GM21367 (cell line): ENCODE measurements at regions not wholly inside any gene's neighbourhood (a gene's known extent, or its start where the extent isn't known, plus 50 kb on each side); places are given as distances from the start of the nearest gene placed in this dataset.
"Not testable (repeated sequence)": the region's sequence is repeated elsewhere in the genome, so short reads cannot be mapped to it uniquely, and the experiment has no call there.

Experiments used
- ATAC-seq: cut with Tn5 transposase; IDR thresholded peaks from one replicate; pipeline ENCODE4 v1.9.1; 2021; ENCODE audit not compliant: unreplicated experiment

DNA sequence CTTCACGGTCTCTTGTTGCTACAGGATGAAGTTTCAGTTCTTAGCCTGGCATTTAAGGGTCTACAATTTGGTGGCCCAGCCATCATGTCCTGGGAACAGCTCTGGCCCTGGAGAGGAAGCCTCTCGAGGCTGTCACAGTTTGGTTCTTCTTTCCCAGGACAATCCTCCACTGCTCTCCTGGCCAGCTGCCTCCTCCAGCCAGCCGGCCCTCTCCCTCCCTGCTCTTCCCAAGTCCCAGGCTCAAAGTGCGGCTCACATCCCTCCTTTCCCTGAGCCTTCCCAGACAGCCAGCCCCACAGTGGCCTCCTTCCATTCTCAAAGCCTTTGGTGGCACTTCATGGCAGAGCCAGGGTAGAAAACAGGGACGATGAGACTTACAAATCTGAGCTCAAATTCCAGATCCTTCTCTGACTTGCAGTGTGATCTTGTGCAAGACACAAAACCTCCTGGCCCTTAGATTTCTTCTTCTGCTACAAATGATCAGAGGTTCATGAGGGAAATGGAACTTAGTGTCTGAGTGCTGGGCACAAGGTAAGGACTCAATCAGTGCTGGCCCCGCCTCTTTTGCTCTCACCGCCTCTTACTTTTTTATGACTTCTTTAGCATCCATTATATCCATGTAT lies 223.8 kb upstream of the ECI2 start:
- ATAC-seq: no peak

DNA sequence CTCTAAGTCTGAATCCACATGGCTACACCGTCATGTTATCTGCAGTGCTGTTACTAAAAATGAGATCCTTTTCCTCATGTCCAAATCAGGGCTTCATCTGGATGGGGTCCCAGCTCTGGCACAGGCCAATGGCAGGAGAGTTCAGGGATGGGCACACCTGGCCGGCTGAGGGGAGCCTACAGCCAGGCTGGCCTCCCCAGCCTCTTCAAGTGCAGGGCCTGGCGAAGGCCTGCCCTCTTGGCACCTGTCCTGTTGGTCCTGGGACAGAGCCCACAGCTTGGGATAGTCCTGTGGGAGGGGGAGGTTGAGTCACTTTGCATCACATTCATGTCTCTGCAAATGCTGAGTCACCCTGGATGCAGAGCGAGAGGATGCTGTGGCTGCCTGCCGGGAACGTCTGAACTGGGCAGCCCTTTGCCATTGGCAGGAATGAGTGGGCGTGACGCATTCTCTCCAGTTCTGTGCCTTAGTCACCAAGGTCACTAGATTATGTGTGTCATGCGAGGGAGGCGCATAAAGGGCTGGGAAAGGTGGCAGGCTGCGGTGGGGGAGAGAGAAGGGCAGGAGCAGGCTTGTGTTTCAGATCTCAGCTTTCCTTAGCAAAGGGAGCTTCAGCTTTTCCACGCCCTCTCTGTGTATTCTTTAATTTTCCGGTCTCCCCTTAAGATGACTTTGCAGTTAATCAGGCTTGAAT lies 223.2 kb upstream of the ECI2 start:
- no peak for ATAC-seq

DNA sequence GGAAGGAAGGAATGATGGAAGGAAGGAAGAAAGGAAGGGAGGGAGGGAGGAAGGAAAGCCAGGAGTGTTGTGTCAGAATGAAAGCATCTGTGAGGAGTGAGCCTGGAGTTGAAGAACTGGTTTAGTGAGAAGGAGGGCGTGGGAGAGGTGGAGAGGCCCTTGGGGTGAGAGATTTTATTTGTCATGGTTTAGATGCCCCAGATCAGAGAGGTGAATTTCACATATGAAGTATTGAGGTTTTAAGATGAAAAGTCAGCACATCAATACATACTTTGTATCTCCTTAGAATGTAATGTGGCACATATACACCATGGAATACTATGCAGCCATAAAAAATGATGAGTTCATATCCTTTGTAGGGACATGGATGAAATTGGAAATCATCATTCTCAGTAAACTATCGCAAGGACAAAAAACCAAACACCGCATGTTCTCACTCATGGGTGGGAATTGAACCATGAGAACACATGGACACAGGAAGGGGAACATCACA lies 222.3 kb upstream of the ECI2 start:
- not testable (repeated sequence) for ATAC-seq

DNA sequence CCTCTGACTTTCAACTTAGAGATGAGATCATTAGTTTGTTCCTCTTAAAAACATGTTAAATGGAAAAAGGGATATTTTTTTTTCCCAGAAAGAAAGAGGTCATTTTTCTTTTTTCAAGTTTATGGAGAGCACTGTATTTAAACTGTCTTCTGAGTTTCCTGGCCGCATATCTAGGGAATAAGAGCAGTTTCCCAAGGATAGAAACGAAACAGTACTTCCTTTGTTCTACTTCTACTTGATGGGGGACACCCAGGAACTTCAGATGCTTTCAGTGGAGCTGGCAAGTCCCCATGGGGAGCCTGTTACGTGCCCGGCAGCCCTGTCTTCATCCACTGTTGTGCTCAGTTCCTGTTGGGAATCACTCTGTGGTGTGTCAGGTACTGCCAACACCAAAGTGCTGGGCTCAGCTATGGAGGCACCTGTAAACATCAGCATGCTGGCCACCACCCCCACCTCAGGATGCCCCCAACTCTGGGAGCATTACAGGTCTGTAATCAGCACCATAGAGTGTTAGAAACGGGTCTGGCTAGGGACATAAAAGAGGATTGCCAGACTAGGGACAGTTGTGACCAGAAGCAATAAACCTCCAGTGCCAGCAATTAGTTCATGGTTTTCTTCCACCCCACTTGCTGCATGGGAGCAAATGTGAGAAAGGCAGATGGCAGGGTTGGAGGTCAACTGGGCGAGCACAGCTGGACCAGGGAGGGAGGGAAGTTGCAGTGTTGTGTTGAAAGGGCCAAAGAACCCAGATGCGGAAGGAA lies 221.7 kb upstream of the ECI2 start:
- no peak for ATAC-seq

DNA sequence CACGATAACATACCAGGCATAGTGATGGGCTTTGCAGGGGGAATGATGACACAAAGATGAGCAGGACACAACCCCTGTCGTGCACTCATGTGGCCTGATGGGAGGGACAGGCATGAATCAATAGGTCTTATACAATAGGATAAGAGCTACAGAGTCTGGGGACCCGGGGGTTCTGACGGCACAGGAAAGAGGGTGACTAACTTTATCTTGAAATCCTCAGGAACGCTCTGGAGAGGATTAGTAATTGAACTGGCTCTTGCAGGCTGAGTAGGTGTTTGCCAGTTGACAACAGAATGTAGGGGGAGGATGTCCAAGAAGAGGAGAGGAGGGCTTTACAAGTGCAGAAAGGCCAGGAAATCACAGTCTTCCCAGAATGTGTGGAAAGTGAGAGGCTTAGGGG lies 219.9 kb upstream of the ECI2 start:
- ATAC-seq: no peak

DNA sequence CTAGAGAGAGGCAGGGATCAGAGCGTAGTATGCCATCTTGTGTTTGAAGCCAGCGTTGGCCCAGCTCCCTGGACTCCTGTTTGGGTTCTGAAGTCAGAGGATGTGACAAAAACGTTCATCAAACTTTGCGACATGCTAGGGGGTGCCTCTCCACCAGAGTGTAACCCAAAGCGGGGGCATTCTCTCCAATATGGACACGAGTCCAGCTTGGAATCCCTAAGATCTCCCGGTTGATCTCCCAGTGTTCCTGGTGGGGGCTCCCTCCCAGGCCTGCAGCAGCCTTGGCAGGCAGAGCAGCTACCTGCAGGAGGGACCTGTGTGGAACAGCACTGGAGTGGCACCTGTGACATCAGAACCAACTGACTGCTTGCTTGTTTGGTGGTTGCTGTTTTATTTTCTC lies 218.8 kb upstream of the ECI2 start:
- ATAC-seq: no peak

DNA sequence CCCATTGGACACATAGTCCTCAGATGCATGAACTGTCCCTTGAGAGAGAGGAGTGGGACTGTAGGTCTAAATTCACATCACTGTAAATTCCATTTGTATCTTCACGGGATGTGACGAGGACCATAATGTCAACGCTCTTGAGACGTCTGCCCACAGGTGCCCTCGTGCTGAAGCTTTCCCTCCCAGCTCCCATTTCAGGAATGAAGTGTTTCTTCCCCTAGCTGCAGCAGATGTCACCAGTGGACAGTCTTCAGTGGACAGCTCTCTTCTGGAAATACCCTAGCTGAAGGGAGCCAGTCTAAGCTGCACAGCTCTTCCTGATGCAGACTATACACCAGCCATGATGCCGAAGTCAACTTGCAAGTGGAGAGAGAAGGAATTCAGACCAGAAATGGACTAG lies 217.4 kb upstream of the ECI2 start:
- no peak for ATAC-seq

DNA sequence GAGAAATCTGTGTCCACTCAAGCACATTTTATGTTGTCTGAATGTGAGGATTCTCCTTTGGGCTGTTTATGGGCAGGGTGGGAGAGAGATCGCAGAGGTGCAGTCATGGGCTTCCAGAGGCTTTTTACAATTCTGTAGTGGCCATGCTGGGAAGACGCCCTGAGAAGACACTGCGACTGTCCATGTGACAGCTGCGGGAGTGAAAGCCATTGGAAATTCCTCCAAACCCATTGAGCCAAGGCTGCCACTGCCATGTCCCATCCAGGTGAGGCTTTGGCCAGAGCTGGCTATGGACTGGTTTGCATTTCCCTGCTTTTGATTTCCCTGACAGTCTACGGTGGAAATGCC lies 216.9 kb upstream of the ECI2 start:
- ATAC-seq: no peak

DNA sequence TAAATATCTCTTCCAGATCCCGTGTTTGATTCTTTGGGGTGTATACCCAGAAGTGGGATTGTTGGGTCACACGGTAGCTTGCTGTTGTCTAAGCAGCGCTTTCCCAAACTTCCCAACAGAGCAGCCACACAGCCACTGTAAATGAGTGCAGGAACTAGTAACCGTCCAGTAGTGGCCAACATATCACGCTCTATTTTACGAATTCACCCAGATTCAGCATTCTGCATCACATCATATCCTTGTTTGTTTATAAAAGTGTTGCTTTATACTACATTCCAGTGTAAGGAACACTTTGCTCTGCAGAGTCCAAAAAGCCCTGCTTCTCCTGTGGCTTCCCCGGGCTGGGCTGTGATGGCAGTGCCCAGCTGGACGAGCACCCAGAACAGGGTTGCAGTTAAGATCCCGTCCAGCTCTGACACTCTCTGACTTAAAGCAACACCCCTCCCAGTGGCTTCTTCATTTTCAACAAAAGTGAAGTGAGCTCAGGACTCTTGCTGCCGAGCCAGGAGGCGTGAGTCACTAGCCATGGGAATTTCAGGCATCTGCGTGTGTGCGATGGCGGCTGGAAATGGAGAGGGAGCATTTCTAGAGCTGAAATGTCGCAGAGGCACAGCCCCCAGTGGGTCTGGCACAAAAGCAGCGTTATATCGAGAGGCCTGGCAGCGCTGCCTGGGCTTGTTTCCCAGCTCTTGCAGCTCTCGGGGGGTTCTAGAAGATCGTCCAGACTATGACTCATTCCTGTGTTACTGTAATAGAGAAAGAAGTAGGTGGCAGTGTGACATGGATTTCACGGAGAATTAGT lies 216.3 kb upstream of the ECI2 start:
- ATAC-seq: no peak

DNA sequence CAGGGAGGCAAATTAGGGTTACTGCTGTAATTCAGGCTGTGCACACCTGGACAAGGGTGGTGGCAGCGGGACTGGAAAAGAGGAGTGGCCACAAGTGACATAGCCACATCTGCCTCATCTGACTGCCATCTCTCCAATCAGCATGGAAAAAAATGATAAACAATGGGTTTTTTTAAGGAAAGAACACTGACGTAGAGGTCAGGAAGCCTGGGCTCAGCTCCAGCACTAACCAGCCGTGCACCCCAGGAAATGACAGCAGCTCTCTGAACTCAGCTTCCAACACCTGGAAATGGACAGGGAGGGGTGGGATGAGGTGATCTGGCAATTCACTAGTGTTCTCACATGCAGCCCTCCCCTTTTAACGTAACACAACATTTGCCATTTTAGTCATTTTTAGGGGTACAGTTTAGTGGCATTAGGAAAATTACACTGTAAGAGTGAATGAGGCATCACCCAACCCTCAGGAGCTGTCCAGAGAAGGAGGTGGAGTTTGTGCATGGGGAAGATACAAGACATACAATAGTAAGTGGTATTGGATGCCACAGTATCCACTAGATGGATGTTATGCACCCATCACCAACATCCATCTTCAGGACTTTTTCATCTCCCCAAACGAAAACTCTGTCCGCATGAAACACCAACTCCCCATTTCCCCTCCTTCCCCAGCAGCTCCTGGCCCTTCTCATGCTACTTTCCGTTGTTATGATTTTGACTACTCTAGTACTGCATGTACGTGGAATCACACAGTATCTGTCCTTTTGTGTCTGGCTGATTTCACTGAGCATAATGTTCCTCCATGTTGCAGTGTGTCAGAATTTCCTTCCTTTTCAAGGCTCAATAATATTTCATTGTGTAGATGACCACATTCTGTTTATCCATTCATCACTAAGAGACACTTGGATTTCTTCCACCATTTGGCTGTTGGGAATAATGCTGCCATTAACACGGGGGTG lies 215.5 kb upstream of the ECI2 start:
- ATAC-seq: no peak

DNA sequence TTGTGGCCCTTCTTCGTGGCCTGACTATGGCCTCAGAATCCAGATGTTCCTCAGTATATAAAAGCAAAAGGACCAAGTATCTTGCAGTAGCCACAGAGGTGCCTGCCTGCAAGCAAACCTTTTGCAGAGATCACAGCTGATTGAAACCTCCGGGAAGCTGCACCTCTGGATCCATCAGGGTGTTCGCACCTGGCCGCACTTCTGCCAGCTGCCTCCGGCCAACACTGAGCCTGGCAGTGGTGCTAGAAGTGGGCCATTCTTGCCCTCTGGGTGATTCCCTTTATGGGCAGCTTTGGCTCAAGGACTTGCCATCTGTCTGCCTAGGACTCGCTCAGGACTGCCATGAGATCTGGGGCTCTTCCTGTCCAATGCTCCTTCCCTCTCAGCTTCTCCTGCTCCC lies 214.6 kb upstream of the ECI2 start:
- ATAC-seq: no peak

DNA sequence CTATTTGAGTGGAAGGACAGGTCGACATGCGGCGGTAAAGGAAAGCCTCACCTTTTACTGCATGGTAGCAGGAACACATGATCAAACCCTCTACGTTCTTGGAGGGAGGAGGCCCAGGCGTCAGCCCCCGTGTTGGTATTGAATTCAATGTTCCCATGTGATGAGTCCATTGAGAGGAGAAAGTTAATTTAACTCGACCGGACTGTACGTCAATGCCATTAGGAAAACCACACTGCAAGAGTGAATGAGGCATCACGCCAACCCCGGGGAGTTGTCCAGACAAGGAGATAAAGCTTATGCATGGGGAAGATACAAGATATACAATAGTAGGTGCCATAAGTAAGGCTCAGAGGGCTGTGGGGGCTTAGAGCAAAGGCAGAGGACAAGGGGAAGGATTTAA lies 213.9 kb upstream of the ECI2 start:
- ATAC-seq: no peak

DNA sequence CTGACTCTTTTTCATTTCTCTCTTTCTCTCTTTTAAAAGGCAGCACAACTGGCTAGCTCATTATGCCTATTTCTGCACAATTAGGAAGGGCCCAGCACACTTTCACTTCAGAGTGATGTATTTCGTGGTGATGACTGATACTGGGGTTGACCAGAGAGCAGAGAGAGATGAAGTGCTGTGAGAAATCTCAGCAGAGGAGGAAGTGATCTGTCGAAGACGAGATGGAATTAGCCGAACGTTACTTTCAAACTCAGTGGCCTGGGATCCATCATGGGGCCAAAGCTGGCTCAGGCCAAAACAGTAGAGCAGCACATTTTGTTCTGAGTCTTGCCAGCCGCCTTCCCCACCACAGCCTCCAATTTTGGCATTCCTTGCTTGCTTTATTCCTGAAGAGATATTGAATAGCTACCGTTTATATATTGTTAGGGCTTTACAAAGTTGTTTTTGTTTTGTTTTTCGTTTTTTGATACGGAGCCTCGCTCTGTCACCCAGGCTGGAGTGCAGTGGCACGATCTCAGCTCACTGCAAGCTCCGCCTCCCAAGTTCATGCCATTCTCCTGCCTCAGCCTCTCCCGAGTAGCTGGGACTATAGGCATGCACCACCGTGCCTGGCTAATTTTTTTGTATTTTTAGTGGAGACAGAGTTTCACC lies 213.2 kb upstream of the ECI2 start:
- no peak for ATAC-seq

DNA sequence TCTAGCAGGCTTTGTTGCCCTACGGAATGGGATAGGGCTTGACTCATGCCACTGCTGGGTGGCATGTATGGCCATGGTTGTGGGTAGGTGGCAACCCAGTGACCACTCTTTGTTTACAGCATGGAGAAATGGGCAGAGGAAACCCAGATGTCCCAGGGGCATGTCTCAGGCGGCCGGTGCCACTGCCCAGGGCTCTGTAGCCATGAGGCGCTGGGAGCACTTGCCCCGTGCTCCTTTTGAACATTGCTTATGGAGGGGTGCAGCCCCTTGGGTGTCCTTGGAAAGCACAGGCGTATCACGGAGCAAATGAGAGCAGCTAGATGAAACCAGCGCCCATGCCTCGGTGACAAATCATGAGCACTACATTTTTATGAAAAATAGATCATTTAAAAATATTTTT lies 212.5 kb upstream of the ECI2 start:
- no peak for ATAC-seq

DNA sequence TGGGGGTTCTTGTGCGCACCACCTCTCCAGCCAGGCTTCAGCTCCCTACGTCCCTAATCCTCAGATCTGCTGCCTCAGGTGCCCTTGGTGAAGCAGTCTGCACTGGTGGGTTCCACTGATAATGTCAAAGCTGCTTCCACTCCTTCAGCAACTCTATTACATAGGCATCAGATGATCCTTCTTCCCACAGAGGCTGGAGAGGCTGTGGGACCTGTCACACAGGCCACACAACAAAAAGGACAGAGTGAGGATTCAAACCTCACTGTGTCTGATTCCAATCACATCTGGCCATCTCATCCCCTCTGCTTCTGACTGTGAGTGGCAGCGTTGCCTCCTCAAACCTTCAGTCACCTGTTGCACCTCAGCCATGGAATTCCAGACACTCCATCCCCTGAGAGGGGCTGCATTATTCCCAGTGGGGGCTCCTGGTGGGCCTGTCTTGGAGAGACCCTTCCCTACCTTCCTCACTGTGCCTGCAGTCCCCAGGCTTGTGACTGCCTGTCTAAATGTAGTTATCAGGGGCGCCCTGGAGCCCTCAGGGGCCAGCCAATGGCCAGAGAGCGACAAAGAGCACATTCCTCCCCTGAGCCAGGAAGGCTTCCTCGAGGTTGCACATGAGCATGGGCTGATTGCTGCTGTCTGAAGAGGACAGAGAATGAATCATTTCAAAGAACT lies 211.4 kb upstream of the ECI2 start:
- no peak for ATAC-seq

DNA sequence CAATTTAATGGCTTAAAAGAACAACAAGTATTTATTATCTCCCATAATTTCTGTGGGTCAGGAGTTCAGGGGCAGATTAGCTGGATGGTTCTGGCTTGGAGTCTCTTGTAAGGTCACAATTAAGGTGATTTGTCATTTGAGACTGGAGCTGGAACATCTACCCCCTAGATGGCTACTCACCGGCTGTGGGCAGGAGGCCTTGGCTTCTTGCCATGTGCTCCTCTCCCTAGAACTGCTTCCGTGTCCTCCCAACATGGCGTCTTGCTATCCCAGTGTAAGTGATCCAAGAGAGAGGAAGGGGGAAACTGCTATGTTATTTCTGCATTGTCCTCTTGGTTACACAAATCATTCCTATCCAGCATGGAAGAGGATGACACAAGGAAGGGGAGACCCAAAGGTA lies 210.2 kb upstream of the ECI2 start:
- no peak for ATAC-seq

DNA sequence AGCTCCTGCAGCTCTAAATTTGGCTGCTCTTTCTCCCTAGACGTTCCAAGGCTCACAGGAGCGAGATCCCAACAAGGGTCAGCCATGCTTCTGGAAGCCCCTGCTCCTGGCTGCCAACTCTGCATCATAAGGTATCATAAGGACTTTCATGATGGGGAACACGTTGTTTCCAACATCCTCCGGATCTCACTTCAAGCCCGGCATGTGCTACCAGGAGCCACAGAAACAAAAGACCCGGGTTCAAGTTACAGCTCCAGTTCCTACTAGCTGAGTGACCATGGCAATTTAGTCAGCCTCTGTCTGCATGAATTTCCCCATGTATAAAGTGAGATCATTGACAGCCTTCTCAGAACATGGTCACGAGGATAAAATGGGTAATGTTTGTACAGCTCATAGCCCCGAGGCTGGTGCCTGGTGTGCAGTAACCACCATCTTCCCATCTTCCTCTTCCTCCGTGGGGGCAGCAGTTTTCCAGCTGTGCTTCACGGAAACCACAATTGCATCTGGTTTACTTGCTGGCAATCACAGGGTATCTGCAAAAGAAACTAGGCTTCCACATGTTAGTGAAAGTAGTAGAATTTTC lies 209.0 kb upstream of the ECI2 start:
- no peak for ATAC-seq

DNA sequence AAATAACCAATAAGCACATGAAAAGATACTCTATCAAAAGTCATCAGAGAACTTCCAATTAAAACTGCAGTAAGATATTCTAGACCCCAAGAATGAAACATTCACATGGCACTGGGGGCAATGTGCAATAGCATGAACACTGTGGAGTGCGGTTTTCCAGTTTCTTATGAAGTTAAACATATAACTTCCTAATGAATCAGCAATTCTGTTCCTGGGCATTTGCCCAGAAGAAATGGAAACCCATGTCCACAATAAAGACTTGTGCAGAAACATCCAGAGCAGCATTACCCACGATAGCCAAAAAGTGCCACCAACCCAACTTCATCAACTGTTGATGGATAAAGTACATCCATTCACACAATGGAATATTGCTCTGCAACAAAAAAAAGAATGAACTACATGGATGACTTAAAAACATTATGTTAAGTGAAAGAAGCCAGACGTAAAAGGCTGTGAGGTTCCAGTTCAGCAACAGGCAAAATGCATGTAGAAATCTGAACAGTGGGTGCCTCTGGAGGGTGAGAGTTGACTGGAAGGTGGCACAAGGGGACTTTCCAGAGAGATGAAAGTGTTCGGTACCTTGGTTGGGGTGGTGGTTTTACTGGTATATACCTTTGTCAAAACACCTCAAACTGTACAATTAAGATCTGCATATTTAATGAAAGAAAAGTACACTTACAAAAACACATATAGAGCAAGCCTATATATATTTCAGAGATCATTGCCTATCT lies 207.2 kb upstream of the ECI2 start:
- no peak for ATAC-seq
